ENCODE measurements at regions not wholly inside any gene's neighbourhood (a gene's known extent, or its start where the extent isn't known, plus 50 kb on each side); places are given as distances from the start of the nearest gene placed in this dataset.
"Not testable (repeated sequence)": the region's sequence is repeated elsewhere in the genome, so short reads cannot be mapped to it uniquely, and the experiment has no call there.

- Histone ChIP-seq H3K36me3 (ENCODE audit: control insufficient read depth in 4 of 4, insufficient read depth in 4 of 4, low read length in 3 of 4) (peaks cover 0 to 4% (median 2%) of the 10 kb centered on the region in 4 experiments), H3K4me1 (ENCODE audit: control extremely low read depth in 1 of 4, control insufficient read depth in 4 of 4, insufficient read depth in 4 of 4, low read length in 3 of 4) (peaks cover 11 to 44% (median 32%) of the 10 kb centered on the region in 4 experiments), H3K27me3 (replicated peaks in 2 of 5; ENCODE audit: control insufficient read depth in 4 of 5, insufficient read depth in 5 of 5, low read length in 4 of 5) (no peaks in the 10 kb centered on the region), H3K9me3 (ENCODE audit: control extremely low read depth in 1 of 5, control insufficient read depth in 4 of 5, insufficient read depth in 2 of 5, low read depth in 1 of 5, low read length in 4 of 5) (no peaks in the 10 kb centered on the region), H3K27ac (ENCODE audit: insufficient read depth in 1 of 2, low read depth in 1 of 2, low read length in 2 of 2, poor library complexity in 1 of 2, severe bottlenecking in 2 of 2) (no peak overlapping the region), H3K4me3 (ENCODE audit: control insufficient read depth in 1 of 7, extremely low read depth in 1 of 7, insufficient read depth in 4 of 7, low read depth in 2 of 7, low read length in 6 of 7) (no peak overlapping the region)
- no peak for DNase-seq
- ChIA-PET CTCF (interaction anchor here (0.7 to 1.5 kb wide), 2 partner anchors 16 to 35 kb away, joined by 3 read pairs; no protein-coding TSS in a partner anchor), POLR2A (no interaction called here)
- 96% methylated on average over 3 of the region's 3 CpGs for WGBS (ENCODE audit: insufficient coverage)
Measured at GRCh38 chr12:46475972-46476645, 103.5 kb upstream of the SLC38A2 start.

- not testable (repeated sequence) for H3K36me3 ChIP-seq (ENCODE audit: control insufficient read depth in 4 of 4, insufficient read depth in 4 of 4, low read length in 3 of 4); H3K9me3 ChIP-seq (ENCODE audit: control extremely low read depth in 1 of 5, control insufficient read depth in 4 of 5, insufficient read depth in 2 of 5, low read depth in 1 of 5, low read length in 4 of 5); H3K27me3 ChIP-seq (replicated peaks in 2 of 5; ENCODE audit: control insufficient read depth in 4 of 5, insufficient read depth in 5 of 5, low read length in 4 of 5); DNase-seq
- 93% methylated on average over 5 of the region's 9 CpGs for whole genome bisulfite sequencing (ENCODE audit: insufficient coverage)
- ChIA-PET POLR2A (interaction anchor here (1.3 kb wide), 1 partner anchor 9 kb away, joined by 4 read pairs; no protein-coding TSS in a partner anchor), CTCF (interaction anchor here (0.9 to 1.5 kb wide), 4 partner anchors 8 to 60 kb away, joined by 3 to 5 read pairs (median 3); no protein-coding TSS in a partner anchor)
- H3K4me1 ChIP-seq (ENCODE audit: control extremely low read depth in 1 of 4, control insufficient read depth in 4 of 4, insufficient read depth in 4 of 4, low read length in 3 of 4), result peaks cover 16 to 60% (median 45%) of the 10 kb centered on the region in 4 experiments
- peak overlapping the region; percentile 35 to 83 for H3K27ac ChIP-seq (ENCODE audit: insufficient read depth in 1 of 2, low read depth in 1 of 2, low read length in 2 of 2, poor library complexity in 1 of 2, severe bottlenecking in 2 of 2)
- H3K4me3 ChIP-seq (ENCODE audit: control insufficient read depth in 1 of 7, extremely low read depth in 1 of 7, insufficient read depth in 4 of 7, low read depth in 2 of 7, low read length in 6 of 7), result peak overlapping the region in 1 of 7 experiments; percentile 64
Measured at GRCh38 chr12:46474385-46474784, 101.8 kb upstream of the SLC38A2 start.

GRCh38 chr12:46473634-46474329 is 101.2 kb upstream of the SLC38A2 start:
- WGBS (ENCODE audit: insufficient coverage), result 0% methylated on average over 1 of the region's 8 CpGs

GRCh38 chr12:46472893-46473633 is 100.5 kb upstream of the SLC38A2 start:
- DNase-seq, result no peak
- no CpG with 5 or more reads among the region's 4 CpGs for WGBS (ENCODE audit: insufficient coverage)
- Histone ChIP-seq H3K4me1 (ENCODE audit: control extremely low read depth in 1 of 4, control insufficient read depth in 4 of 4, insufficient read depth in 4 of 4, low read length in 3 of 4) (peaks cover 18 to 54% (median 44%) of the 10 kb centered on the region in 4 experiments), H3K36me3 (ENCODE audit: control insufficient read depth in 4 of 4, insufficient read depth in 4 of 4, low read length in 3 of 4) (peaks cover 0 to 3% (median 0%) of the 10 kb centered on the region in 4 experiments), H3K27ac (ENCODE audit: insufficient read depth in 1 of 2, low read depth in 1 of 2, low read length in 2 of 2, poor library complexity in 1 of 2, severe bottlenecking in 2 of 2) (peak overlapping the region; percentile 35 to 83), H3K4me3 (ENCODE audit: control insufficient read depth in 1 of 7, extremely low read depth in 1 of 7, insufficient read depth in 4 of 7, low read depth in 2 of 7, low read length in 6 of 7) (peak overlapping the region in 3 of 7 experiments; percentile 40 to 64 (median 40)), H3K27me3 (replicated peaks in 2 of 5; ENCODE audit: control insufficient read depth in 4 of 5, insufficient read depth in 5 of 5, low read length in 4 of 5) (no peaks in the 10 kb centered on the region), H3K9me3 (ENCODE audit: control extremely low read depth in 1 of 5, control insufficient read depth in 4 of 5, insufficient read depth in 2 of 5, low read depth in 1 of 5, low read length in 4 of 5) (peaks cover 0 to 3% (median 0%) of the 10 kb centered on the region in 5 experiments)
- CTCF ChIA-PET, result interaction anchor here (1.5 kb wide), 1 partner anchor 18 kb away, joined by 3 read pairs; no protein-coding TSS in a partner anchor
- POLR2A ChIA-PET, result interaction anchor here (0.9 to 1.3 kb wide), 2 partner anchors 10 to 91 kb away, joined by 3 to 4 read pairs; no protein-coding TSS in a partner anchor

More at GRCh38 chr12:46473634-46474329, 101.2 kb upstream of the SLC38A2 start:
- Histone ChIP-seq H3K36me3 (ENCODE audit: control insufficient read depth in 4 of 4, insufficient read depth in 4 of 4, low read length in 3 of 4) (peaks cover 0 to 3% (median 0%) of the 10 kb centered on the region in 4 experiments), H3K4me3 (ENCODE audit: control insufficient read depth in 1 of 7, extremely low read depth in 1 of 7, insufficient read depth in 4 of 7, low read depth in 2 of 7, low read length in 6 of 7) (peak overlapping the region in 5 of 7 experiments; percentile 26 to 64 (median 40)), H3K27me3 (replicated peaks in 2 of 5; ENCODE audit: control insufficient read depth in 4 of 5, insufficient read depth in 5 of 5, low read length in 4 of 5) (no peaks in the 10 kb centered on the region), H3K9me3 (ENCODE audit: control extremely low read depth in 1 of 5, control insufficient read depth in 4 of 5, insufficient read depth in 2 of 5, low read depth in 1 of 5, low read length in 4 of 5) (no peaks in the 10 kb centered on the region), H3K27ac (ENCODE audit: insufficient read depth in 1 of 2, low read depth in 1 of 2, low read length in 2 of 2, poor library complexity in 1 of 2, severe bottlenecking in 2 of 2) (peak overlapping the region; percentile 35 to 83), H3K4me1 (ENCODE audit: control extremely low read depth in 1 of 4, control insufficient read depth in 4 of 4, insufficient read depth in 4 of 4, low read length in 3 of 4) (peaks cover 18 to 56% (median 44%) of the 10 kb centered on the region in 4 experiments)
- CTCF ChIA-PET, result interaction anchor here (0.9 to 1.5 kb wide), 3 partner anchors 9 to 18 kb away, joined by 3 to 5 read pairs (median 3); no protein-coding TSS in a partner anchor
- DNase-seq, result peak; percentile 81 to 94 (median 92)
- POLR2A ChIA-PET, result interaction anchor here (0.9 to 1.3 kb wide), 2 partner anchors 10 to 91 kb away, joined by 3 to 4 read pairs; no protein-coding TSS in a partner anchor

- ChIA-PET POLR2A (interaction anchor here (0.6 kb wide), 1 partner anchor 37 kb away, joined by 3 read pairs; no protein-coding TSS in a partner anchor), CTCF (interaction anchor here (2.0 kb wide), 1 partner anchor 12 kb away, joined by 5 read pairs; no protein-coding TSS in a partner anchor)
- peaks cover 0 to 3% (median 0%) of the 10 kb centered on the region in 5 experiments for H3K9me3 ChIP-seq (ENCODE audit: control extremely low read depth in 1 of 5, control insufficient read depth in 4 of 5, insufficient read depth in 2 of 5, low read depth in 1 of 5, low read length in 4 of 5)
- peak overlapping the region in 1 of 2 experiments; percentile 83 for H3K27ac ChIP-seq (ENCODE audit: insufficient read depth in 1 of 2, low read depth in 1 of 2, low read length in 2 of 2, poor library complexity in 1 of 2, severe bottlenecking in 2 of 2)
- WGBS (ENCODE audit: insufficient coverage), result 89% methylated on average over 4 of the region's 5 CpGs
- no peak for DNase-seq
- peaks cover 0 to 2% (median 0%) of the 10 kb centered on the region in 4 experiments for H3K36me3 ChIP-seq (ENCODE audit: control insufficient read depth in 4 of 4, insufficient read depth in 4 of 4, low read length in 3 of 4)
- H3K4me1 ChIP-seq (ENCODE audit: control extremely low read depth in 1 of 4, control insufficient read depth in 4 of 4, insufficient read depth in 4 of 4, low read length in 3 of 4), result peaks cover 18 to 56% (median 44%) of the 10 kb centered on the region in 4 experiments
- no peak overlapping the region for H3K4me3 ChIP-seq (ENCODE audit: control insufficient read depth in 1 of 7, extremely low read depth in 1 of 7, insufficient read depth in 4 of 7, low read depth in 2 of 7, low read length in 6 of 7)
- no peaks in the 10 kb centered on the region for H3K27me3 ChIP-seq (replicated peaks in 2 of 5; ENCODE audit: control insufficient read depth in 4 of 5, insufficient read depth in 5 of 5, low read length in 4 of 5)
Measured at GRCh38 chr12:46472144-46472705, 99.7 kb upstream of the SLC38A2 start.

- POLR2A ChIA-PET, result no interaction called here
- H3K27ac ChIP-seq (ENCODE audit: insufficient read depth in 1 of 2, low read depth in 1 of 2, low read length in 2 of 2, poor library complexity in 1 of 2, severe bottlenecking in 2 of 2), result no peak overlapping the region
- peaks cover 0 to 3% (median 0%) of the 10 kb centered on the region in 5 experiments for H3K9me3 ChIP-seq (ENCODE audit: control extremely low read depth in 1 of 5, control insufficient read depth in 4 of 5, insufficient read depth in 2 of 5, low read depth in 1 of 5, low read length in 4 of 5)
- 100% methylated on average over 2 of the region's 2 CpGs for WGBS (ENCODE audit: insufficient coverage)
- CTCF ChIA-PET, result interaction anchor here (1.4 to 2.0 kb wide), 2 partner anchors 7 to 11 kb away, joined by 3 to 5 read pairs; no protein-coding TSS in a partner anchor
- H3K27me3 ChIP-seq (replicated peaks in 2 of 5; ENCODE audit: control insufficient read depth in 4 of 5, insufficient read depth in 5 of 5, low read length in 4 of 5), result no peaks in the 10 kb centered on the region
- H3K4me3 ChIP-seq (ENCODE audit: control insufficient read depth in 1 of 7, extremely low read depth in 1 of 7, insufficient read depth in 4 of 7, low read depth in 2 of 7, low read length in 6 of 7), result peak overlapping the region in 1 of 7 experiments; percentile 16
- no peaks in the 10 kb centered on the region for H3K36me3 ChIP-seq (ENCODE audit: control insufficient read depth in 4 of 4, insufficient read depth in 4 of 4, low read length in 3 of 4)
- DNase-seq, result no peak
- peaks cover 18 to 56% (median 45%) of the 10 kb centered on the region in 4 experiments for H3K4me1 ChIP-seq (ENCODE audit: control extremely low read depth in 1 of 4, control insufficient read depth in 4 of 4, insufficient read depth in 4 of 4, low read length in 3 of 4)
Measured at GRCh38 chr12:46471404-46471803, 98.8 kb upstream of the SLC38A2 start.
